GM23248 (cell line): ENCODE measurements at regions not wholly inside any gene's neighbourhood (a gene's known extent, or its start where the extent isn't known, plus 50 kb on each side); places are given as distances from the start of the nearest gene placed in this dataset.

ENCODE experiments used
- DNase-seq: peaks from one replicate; pipeline ENCODE4 v3.0.0-alpha.2; 2015
- H2AFZ ChIP-seq: fragments of 200-600 bp; sonication (generic); 2 replicates; pipeline ENCODE4 v1.6.1; 2016; ENCODE audit warnings: antibody characterized with exemption
- H3F3A ChIP-seq: fragments of 200-600 bp; sonication (generic); 2 replicates; pipeline ENCODE4 v1.6.1; 2016; ENCODE audit warnings: mild to moderate bottlenecking, antibody characterized with exemption, mixed run types; ENCODE audit not compliant: insufficient read depth
- H3K27ac ChIP-seq: fragments of 200-600 bp; sonication (generic); 2 replicates; pipeline ENCODE4 v1.5.1; 2016; ENCODE audit warnings: mild to moderate bottlenecking
- H3K27me3 ChIP-seq: fragments of 200-600 bp; sonication (generic); replicated peaks from 2 replicates; pipeline ENCODE4 v1.6.1; 2016; ENCODE audit warnings: mild to moderate bottlenecking; ENCODE audit not compliant: insufficient read depth
- H3K36me3 ChIP-seq: fragments of 200-600 bp; sonication (generic); 2 replicates; pipeline ENCODE4 v1.6.1; 2016; ENCODE audit warnings: low read depth, mild to moderate bottlenecking
- H3K4me1 ChIP-seq: fragments of 200-600 bp; sonication (generic); 2 replicates; pipeline ENCODE4 v1.6.1; 2016; ENCODE audit warnings: mild to moderate bottlenecking; ENCODE audit not compliant: insufficient read depth
- H3K4me2 ChIP-seq: fragments of 200-600 bp; sonication (generic); one replicate; pipeline ENCODE4 v1.6.1; 2016; ENCODE audit warnings: mild to moderate bottlenecking; ENCODE audit not compliant: unreplicated experiment
- H3K4me3 ChIP-seq: fragments of 200-600 bp; sonication (generic); 2 replicates; pipeline ENCODE4 v1.5.1; 2016; ENCODE audit warnings: mild to moderate bottlenecking
- H3K79me2 ChIP-seq: fragments of 200-600 bp; sonication (generic); 2 replicates; pipeline ENCODE4 v1.6.1; 2016; ENCODE audit warnings: mild to moderate bottlenecking; ENCODE audit not compliant: insufficient read depth
- H3K9ac ChIP-seq: fragments of 200-600 bp; sonication (generic); 2 replicates; pipeline ENCODE4 v1.6.1; 2016; ENCODE audit warnings: mild to moderate bottlenecking
- H3K9me2 ChIP-seq: fragments of 200-600 bp; sonication (generic); 2 replicates; pipeline ENCODE4 v1.6.1; 2016; ENCODE audit warnings: mixed run types, mild to moderate bottlenecking, moderate library complexity; ENCODE audit not compliant: insufficient read depth
- H3K9me3 ChIP-seq: fragments of 200-600 bp; sonication (generic); one replicate; pipeline ENCODE4 v1.6.1; 2017; ENCODE audit warnings: low read depth
- H4K20me1 ChIP-seq: fragments of 200-600 bp; sonication (generic); 2 replicates; pipeline ENCODE4 v1.6.0; 2016; ENCODE audit not compliant: insufficient read depth
- EZH2 ChIP-seq: fragments of 200-600 bp; sonication (generic); IDR thresholded peaks from 2 replicates; pipeline ENCODE4 v1.6.1; 2018; ENCODE audit warnings: antibody characterized with exemption, mild to moderate bottlenecking; ENCODE audit not compliant: insufficient read depth, poor library complexity, severe bottlenecking
- EZH2phosphoT487 ChIP-seq: fragments of 200-600 bp; sonication (generic); IDR thresholded peaks from 2 replicates; pipeline ENCODE4 v1.6.1; 2018; ENCODE audit warnings: antibody characterized with exemption, moderate library complexity, mild to moderate bottlenecking, low read depth; ENCODE audit not compliant: insufficient read depth
- WGBS, 2 experiments: methylation state at CpG; one replicate each; pipeline ENCODE4 v1.1.6; 2015 to 2017; ENCODE audit warnings: low lambda C conversion rate in 2 of 2, low coverage in 1 of 2; ENCODE audit errors: missing lambda C conversion rate in 2 of 2; 5-methylcytosine and 5-hydroxymethylcytosine counted together
- in situ Hi-C: fragments of 300-500 bp; cut with MboI; formaldehyde crosslinking; loops from 2 replicates; pipeline ENCODE4 v1.15.0; 2020

DNA sequence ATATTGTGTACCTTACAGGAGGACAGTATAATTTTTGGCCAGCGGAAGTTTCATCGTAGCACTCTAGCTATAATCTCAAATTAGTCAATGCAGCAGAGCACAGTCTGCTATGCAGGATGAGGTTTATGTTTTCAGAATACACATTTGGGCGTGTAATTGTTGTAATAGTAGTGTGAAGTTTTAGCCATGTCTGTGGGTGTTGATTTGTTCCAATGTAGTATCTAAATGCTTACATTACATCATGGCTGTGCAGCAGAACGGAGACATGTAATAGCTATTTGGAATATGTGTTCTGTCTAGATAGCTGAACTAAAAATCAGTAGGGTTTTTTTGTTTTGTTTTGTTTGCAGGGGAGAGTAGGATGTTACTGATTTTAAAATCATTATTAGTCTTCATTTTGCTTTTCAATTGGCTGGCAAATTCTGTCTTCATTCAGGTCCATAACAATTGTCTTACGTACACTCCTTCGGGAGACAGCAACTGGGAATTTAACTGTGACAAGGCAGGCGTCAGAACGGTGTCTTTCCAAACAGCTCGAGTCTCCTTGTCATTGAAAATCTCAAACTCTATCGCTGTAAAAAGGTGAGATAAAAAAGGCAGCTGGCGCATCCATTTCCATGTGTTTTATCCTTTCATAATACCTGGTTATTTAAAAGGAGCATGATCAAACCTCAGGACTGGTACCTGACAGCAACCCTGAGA lies 65.1 kb upstream of the CDH4 start:
- in situ Hi-C loops: no loop called here
- peaks cover 12% of the 10 kb centered on the region; the same call in 1 of the 2 replicates for H3K4me1 ChIP-seq
- 53 to 57% methylated on average over 11 of the region's 11 CpGs for WGBS, 2 experiments
- no peaks in the 10 kb centered on the region for H3K9me2 ChIP-seq
- H3K4me2 ChIP-seq: peak overlapping the region; percentile 29
- TF ChIP-seq EZH2phosphoT487 (no peak), EZH2 (no peak)
- peak overlapping the region; percentile 64 for H3K27ac ChIP-seq
- H3K27me3 ChIP-seq: no peaks in the 10 kb centered on the region
- no peaks in the 10 kb centered on the region for H3K36me3 ChIP-seq
- peak; percentile 42 for DNase-seq
- H4K20me1 ChIP-seq: no peaks in the 10 kb centered on the region
- peak overlapping the region; percentile 15; the same call in 1 of the 2 replicates for H3K4me3 ChIP-seq
- no peaks in the 10 kb centered on the region for H3K9me3 ChIP-seq
- H3K9ac ChIP-seq: no peak overlapping the region
- H3K79me2 ChIP-seq: no peaks in the 10 kb centered on the region
- peaks cover 27% of the 10 kb centered on the region for H3F3A ChIP-seq
- H2AFZ ChIP-seq: no peak overlapping the region

DNA sequence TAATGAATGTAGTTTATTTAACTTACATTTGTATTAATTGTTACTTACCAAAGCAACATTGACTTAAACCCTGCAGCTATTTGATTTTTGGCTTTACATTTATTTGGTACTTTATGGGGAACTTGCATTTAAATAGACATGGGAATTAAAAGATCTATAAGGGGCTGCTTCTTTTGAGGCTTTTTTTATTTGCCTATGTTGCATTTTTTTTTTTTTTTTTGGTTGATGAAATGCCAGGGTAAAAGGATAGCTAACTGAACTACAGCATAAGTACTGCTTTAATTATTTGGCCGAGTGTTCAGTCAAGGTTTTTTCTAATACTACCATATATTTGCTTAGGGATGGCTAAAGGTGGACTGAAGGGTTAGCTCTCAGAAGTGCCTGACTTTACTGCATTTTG lies 62.5 kb upstream of the CDH4 start:
- Histone ChIP-seq H3K4me3 (no peak overlapping the region), H4K20me1 (no peaks in the 10 kb centered on the region), H3K79me2 (no peaks in the 10 kb centered on the region), H3K9me3 (no peaks in the 10 kb centered on the region), H3F3A (peaks cover 27% of the 10 kb centered on the region), H3K27ac (no peak overlapping the region), H3K4me2 (no peak overlapping the region), H2AFZ (no peak overlapping the region), H3K9me2 (no peaks in the 10 kb centered on the region), H3K36me3 (no peaks in the 10 kb centered on the region), H3K27me3 (no peaks in the 10 kb centered on the region), H3K4me1 (peaks cover 12% of the 10 kb centered on the region; the same call in 1 of the 2 replicates), H3K9ac (no peak overlapping the region)
- in situ Hi-C loops: no loop called here
- no peak for DNase-seq
- TF ChIP-seq EZH2phosphoT487 (no peak), EZH2 (no peak)
- WGBS, 2 experiments: 62% methylated on average over 1 of the region's 1 CpG

DNA sequence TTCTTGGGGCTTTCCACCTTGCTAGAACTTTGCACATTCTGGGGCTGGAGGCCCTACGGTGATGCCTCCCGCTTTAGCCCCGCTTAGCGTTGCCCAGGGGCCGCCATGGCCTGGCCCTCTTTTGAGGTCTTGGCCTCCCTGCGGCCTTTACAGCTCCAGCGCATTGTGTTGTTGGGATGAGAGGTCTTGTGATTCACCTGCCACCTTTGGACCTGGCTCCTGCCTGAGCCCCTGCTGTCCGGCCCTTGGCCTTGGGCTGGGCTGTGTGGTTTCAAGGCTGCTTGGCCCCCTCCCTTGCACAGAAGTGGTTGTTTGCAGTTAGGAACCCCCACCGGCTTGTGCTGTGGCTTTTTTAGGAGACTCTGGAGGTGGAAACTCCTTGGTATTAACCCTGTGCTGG lies 61.0 kb upstream of the CDH4 start:
- H2AFZ ChIP-seq: no peak overlapping the region
- no peaks in the 10 kb centered on the region for H3K36me3 ChIP-seq
- H3K27me3 ChIP-seq: no peaks in the 10 kb centered on the region
- H3K9me2 ChIP-seq: no peaks in the 10 kb centered on the region
- H3K4me1 ChIP-seq: peaks cover 11% of the 10 kb centered on the region; the same call in 1 of the 2 replicates
- WGBS, 2 experiments: 68 to 82% methylated on average over 9 of the region's 9 CpGs
- no peak for DNase-seq
- in situ Hi-C loops: no loop called here
- no peak for TF ChIP-seq EZH2phosphoT487
- TF ChIP-seq EZH2: no peak
- H3K79me2 ChIP-seq: no peaks in the 10 kb centered on the region
- H3K9ac ChIP-seq: no peak overlapping the region
- H3K4me3 ChIP-seq: no peak overlapping the region
- H3K27ac ChIP-seq: no peak overlapping the region
- no peak overlapping the region for H3K4me2 ChIP-seq
- peaks cover 15% of the 10 kb centered on the region for H3F3A ChIP-seq
- H4K20me1 ChIP-seq: no peaks in the 10 kb centered on the region
- H3K9me3 ChIP-seq: no peaks in the 10 kb centered on the region

DNA sequence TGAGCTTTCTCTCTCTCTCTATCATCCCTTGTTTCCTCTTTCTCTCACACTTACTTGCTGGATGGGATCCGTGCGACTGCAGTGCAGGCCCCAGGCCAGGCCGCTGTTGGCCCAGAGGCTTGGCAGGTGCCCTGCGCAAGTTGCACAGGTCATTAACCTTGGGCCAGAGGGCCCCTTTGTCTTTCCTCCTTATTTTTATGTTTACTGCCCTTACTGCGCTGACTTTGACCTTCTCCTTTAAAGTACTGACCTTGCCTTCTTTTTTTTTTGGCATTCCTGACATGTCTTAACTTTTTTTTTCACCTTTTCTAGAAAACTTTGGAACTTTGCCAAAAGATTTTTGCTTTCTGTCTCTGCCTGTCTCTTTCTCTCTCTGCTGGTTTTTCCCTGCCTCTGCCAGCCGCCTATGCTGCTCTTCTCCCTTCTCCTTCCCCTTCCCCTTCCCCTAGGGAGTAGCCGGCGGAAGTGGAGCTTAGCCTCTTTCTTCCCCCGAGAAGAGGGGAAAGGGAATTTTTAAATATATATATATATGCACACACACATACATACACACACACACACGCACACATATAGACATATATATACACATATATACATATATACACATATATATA lies 59.6 kb upstream of the CDH4 start:
- no peak for TF ChIP-seq EZH2
- no peak for TF ChIP-seq EZH2phosphoT487
- no peaks in the 10 kb centered on the region for H3K9me2 ChIP-seq
- H3K27ac ChIP-seq: no peak overlapping the region
- no peaks in the 10 kb centered on the region for H3K4me1 ChIP-seq
- H3K79me2 ChIP-seq: no peaks in the 10 kb centered on the region
- H3K4me2 ChIP-seq: no peak overlapping the region
- no peaks in the 10 kb centered on the region for H3K36me3 ChIP-seq
- H2AFZ ChIP-seq: no peak overlapping the region
- H3K27me3 ChIP-seq: no peaks in the 10 kb centered on the region
- no peaks in the 10 kb centered on the region for H4K20me1 ChIP-seq
- H3F3A ChIP-seq: peaks cover 1% of the 10 kb centered on the region
- H3K4me3 ChIP-seq: no peak overlapping the region
- in situ Hi-C loops: no loop called here
- H3K9me3 ChIP-seq: no peaks in the 10 kb centered on the region
- H3K9ac ChIP-seq: no peak overlapping the region
- WGBS, 2 experiments: 43 to 50% methylated on average over 9 to 10 of the region's 10 CpGs
- no peak for DNase-seq
